ENCODE measurements at regions not wholly inside any gene's neighbourhood (a gene's known extent, or its start where the extent isn't known, plus 50 kb on each side); places are given as distances from the start of the nearest gene placed in this dataset.

DNA sequence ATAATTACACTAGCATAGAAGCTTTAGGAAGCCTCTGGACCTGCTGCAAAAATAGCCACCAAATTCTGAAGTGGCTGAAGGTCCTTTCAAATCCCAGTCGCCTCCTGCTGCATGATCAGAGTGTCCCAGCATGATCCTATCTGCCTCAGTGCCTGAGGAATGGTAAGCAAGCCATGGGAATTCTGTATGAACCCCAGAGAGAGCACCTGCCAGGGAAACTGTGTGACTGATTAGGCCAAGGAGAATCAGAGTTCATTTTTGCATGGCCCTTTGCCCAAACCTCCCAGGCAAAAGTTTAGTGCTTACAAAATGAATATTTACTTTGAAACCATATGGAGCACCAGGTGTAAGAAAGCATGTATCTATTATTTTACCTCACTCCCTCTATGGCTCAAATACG lies 221.4 kb downstream of the ARL4C start (continued):
- TF ChIP-seq, protein P1, sequence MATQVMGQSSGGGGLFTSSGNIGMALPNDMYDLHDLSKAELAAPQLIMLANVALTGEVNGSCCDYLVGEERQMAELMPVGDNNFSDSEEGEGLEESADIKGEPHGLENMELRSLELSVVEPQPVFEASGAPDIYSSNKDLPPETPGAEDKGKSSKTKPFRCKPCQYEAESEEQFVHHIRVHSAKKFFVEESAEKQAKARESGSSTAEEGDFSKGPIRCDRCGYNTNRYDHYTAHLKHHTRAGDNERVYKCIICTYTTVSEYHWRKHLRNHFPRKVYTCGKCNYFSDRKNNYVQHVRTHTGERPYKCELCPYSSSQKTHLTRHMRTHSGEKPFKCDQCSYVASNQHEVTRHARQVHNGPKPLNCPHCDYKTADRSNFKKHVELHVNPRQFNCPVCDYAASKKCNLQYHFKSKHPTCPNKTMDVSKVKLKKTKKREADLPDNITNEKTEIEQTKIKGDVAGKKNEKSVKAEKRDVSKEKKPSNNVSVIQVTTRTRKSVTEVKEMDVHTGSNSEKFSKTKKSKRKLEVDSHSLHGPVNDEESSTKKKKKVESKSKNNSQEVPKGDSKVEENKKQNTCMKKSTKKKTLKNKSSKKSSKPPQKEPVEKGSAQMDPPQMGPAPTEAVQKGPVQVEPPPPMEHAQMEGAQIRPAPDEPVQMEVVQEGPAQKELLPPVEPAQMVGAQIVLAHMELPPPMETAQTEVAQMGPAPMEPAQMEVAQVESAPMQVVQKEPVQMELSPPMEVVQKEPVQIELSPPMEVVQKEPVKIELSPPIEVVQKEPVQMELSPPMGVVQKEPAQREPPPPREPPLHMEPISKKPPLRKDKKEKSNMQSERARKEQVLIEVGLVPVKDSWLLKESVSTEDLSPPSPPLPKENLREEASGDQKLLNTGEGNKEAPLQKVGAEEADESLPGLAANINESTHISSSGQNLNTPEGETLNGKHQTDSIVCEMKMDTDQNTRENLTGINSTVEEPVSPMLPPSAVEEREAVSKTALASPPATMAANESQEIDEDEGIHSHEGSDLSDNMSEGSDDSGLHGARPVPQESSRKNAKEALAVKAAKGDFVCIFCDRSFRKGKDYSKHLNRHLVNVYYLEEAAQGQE (IDR thresholded peaks at IDR 0.05; ENCODE audit: unreplicated experiment): no peak
- TF ChIP-seq CREB1 (CRISPR knock-in tag; IDR thresholded peaks at IDR 0.05; ENCODE audit: low read depth) (no peak), JUNB (IDR thresholded peaks at IDR 0.05; ENCODE audit: unreplicated experiment) (no peak), EZH2 (IDR thresholded peaks at IDR 0.05; ENCODE audit: low read depth, unreplicated experiment) (no peak)

- Histone ChIP-seq H3K9me2 (ENCODE audit: insufficient read depth) (no peaks in the 10 kb centered on the region), H3K4me1 (ENCODE audit: insufficient read depth) (no peaks in the 10 kb centered on the region), H3F3A (replicated peaks; ENCODE audit: low read depth) (no peaks in the 10 kb centered on the region), H3K4me3 (no peak overlapping the region), H2AFZ (no peak overlapping the region; the same call in 1 of the 2 replicates), H4K20me1 (replicated peaks; ENCODE audit: insufficient read depth) (no peaks in the 10 kb centered on the region), H3K27me3 (ENCODE audit: insufficient read depth) (no peaks in the 10 kb centered on the region), H3K36me3 (ENCODE audit: insufficient read depth) (no peaks in the 10 kb centered on the region), H3K27ac (ENCODE audit: low read depth) (no peak overlapping the region), H3K4me2 (no peak overlapping the region), H3K79me2 (replicated peaks; ENCODE audit: insufficient read depth) (no peaks in the 10 kb centered on the region)
- Mint-ChIP-seq H3K27me3 (ENCODE audit: insufficient read depth, low read depth, poor library complexity) (no peaks in the 10 kb centered on the region), H3K4me1 (no peaks in the 10 kb centered on the region), H3K9me3 (no peaks in the 10 kb centered on the region), H3K4me3 (no peak overlapping the region), H3K36me3 (ENCODE audit: low read depth) (no peaks in the 10 kb centered on the region), H3K27ac (no peak overlapping the region)
- DNase-seq (ENCODE audit: low spot score) (no peak), ATAC-seq (no peak)
- TF ChIP-seq POLR2AphosphoS5 (IDR thresholded peaks at IDR 0.05; ENCODE audit: low read depth): no peak
- no peak for TF ChIP-seq ZNF331 (CRISPR knock-in tag; IDR thresholded peaks at IDR 0.05; ENCODE audit: low read depth)
- no peak for TF ChIP-seq ZNF114 (CRISPR knock-in tag; IDR thresholded peaks at IDR 0.05)
- TF ChIP-seq, protein P2, sequence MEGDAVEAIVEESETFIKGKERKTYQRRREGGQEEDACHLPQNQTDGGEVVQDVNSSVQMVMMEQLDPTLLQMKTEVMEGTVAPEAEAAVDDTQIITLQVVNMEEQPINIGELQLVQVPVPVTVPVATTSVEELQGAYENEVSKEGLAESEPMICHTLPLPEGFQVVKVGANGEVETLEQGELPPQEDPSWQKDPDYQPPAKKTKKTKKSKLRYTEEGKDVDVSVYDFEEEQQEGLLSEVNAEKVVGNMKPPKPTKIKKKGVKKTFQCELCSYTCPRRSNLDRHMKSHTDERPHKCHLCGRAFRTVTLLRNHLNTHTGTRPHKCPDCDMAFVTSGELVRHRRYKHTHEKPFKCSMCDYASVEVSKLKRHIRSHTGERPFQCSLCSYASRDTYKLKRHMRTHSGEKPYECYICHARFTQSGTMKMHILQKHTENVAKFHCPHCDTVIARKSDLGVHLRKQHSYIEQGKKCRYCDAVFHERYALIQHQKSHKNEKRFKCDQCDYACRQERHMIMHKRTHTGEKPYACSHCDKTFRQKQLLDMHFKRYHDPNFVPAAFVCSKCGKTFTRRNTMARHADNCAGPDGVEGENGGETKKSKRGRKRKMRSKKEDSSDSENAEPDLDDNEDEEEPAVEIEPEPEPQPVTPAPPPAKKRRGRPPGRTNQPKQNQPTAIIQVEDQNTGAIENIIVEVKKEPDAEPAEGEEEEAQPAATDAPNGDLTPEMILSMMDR (conservative IDR thresholded peaks at IDR 0.05; ENCODE audit: low read depth in 2 of 2): no peak
- no peak for TF ChIP-seq EZH2phosphoT487 (IDR thresholded peaks at IDR 0.05; ENCODE audit: unreplicated experiment)
- no peak for TF ChIP-seq EZH2 (IDR thresholded peaks at IDR 0.05; ENCODE audit: low read depth, unreplicated experiment)
- TF ChIP-seq, protein P3, sequence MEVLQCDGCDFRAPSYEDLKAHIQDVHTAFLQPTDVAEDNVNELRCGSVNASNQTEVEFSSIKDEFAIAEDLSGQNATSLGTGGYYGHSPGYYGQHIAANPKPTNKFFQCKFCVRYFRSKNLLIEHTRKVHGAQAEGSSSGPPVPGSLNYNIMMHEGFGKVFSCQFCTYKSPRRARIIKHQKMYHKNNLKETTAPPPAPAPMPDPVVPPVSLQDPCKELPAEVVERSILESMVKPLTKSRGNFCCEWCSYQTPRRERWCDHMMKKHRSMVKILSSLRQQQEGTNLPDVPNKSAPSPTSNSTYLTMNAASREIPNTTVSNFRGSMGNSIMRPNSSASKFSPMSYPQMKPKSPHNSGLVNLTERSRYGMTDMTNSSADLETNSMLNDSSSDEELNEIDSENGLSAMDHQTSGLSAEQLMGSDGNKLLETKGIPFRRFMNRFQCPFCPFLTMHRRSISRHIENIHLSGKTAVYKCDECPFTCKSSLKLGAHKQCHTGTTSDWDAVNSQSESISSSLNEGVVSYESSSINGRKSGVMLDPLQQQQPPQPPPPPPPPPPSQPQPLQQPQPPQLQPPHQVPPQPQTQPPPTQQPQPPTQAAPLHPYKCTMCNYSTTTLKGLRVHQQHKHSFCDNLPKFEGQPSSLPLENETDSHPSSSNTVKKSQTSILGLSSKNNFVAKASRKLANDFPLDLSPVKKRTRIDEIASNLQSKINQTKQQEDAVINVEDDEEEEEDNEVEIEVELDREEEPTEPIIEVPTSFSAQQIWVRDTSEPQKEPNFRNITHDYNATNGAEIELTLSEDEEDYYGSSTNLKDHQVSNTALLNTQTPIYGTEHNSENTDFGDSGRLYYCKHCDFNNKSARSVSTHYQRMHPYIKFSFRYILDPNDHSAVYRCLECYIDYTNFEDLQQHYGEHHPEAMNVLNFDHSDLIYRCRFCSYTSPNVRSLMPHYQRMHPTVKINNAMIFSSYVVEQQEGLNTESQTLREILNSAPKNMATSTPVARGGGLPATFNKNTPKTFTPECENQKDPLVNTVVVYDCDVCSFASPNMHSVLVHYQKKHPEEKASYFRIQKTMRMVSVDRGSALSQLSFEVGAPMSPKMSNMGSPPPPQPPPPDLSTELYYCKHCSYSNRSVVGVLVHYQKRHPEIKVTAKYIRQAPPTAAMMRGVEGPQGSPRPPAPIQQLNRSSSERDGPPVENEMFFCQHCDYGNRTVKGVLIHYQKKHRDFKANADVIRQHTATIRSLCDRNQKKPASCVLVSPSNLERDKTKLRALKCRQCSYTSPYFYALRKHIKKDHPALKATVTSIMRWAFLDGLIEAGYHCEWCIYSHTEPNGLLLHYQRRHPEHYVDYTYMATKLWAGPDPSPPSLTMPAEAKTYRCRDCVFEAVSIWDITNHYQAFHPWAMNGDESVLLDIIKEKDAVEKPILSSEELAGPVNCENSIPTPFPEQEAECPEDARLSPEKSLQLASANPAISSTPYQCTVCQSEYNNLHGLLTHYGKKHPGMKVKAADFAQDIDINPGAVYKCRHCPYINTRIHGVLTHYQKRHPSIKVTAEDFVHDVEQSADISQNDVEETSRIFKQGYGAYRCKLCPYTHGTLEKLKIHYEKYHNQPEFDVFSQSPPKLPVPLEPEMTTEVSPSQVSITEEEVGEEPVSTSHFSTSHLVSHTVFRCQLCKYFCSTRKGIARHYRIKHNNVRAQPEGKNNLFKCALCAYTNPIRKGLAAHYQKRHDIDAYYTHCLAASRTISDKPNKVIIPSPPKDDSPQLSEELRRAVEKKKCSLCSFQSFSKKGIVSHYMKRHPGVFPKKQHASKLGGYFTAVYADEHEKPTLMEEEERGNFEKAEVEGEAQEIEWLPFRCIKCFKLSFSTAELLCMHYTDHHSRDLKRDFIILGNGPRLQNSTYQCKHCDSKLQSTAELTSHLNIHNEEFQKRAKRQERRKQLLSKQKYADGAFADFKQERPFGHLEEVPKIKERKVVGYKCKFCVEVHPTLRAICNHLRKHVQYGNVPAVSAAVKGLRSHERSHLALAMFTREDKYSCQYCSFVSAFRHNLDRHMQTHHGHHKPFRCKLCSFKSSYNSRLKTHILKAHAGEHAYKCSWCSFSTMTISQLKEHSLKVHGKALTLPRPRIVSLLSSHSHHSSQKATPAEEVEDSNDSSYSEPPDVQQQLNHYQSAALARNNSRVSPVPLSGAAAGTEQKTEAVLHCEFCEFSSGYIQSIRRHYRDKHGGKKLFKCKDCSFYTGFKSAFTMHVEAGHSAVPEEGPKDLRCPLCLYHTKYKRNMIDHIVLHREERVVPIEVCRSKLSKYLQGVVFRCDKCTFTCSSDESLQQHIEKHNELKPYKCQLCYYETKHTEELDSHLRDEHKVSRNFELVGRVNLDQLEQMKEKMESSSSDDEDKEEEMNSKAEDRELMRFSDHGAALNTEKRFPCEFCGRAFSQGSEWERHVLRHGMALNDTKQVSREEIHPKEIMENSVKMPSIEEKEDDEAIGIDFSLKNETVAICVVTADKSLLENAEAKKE (CRISPR knock-in tag; IDR thresholded peaks at IDR 0.05): no peak
- TF ChIP-seq NANOG (IDR thresholded peaks at IDR 0.05; ENCODE audit: borderline replicate concordance): no peak
Observed at GRCh38 chr2:234273887-234274584, 222.8 kb downstream of the ARL4C start.
